Right renal pelvis (tissue), 4 donors: ENCODE measurements at regions not wholly inside any gene's neighbourhood (a gene's known extent, or its start where the extent isn't known, plus 50 kb on each side); places are given as distances from the start of the nearest gene placed in this dataset.

Source experiments
- DNase-seq, 4 donors: peaks; one replicate each; pipeline ENCODE4 v3.0.0-alpha.2; 2013; ENCODE audit warnings: low read depth in 4 of 4, low spot score in 3 of 4, missing footprints in 1 of 4

GRCh38 chr13:84563611-84564010 lies 681.3 kb upstream of the SLITRK1 start:
- no peak for DNase-seq

GRCh38 chr13:84553227-84553626 lies 671.0 kb upstream of the SLITRK1 start:
- DNase-seq = peak in 1 of 4 donors; percentile 8

- DNase-seq = peak in 1 of 4 donors; percentile 35
Measured at GRCh38 chr13:84543962-84544361, 661.7 kb upstream of the SLITRK1 start.

DNA sequence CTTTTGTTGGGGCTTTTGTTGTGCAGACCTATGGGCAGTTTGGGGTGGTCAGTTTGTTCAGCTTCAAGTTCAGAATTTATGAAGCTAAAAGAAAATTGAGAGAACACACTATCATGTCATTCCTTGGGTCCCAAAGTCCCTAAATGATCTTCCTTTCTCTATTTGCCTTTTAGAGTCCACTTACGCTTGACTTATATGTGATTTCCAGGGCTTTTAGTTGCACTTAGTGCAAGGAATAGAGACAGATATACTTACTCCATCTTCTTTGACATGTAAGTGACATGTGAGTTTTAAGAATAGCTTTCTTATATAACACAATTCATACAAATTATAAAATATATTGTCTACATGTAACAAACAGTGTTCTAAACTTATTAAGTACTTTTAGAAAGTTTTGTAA lies 660.1 kb upstream of the SLITRK1 start:
- DNase-seq = no peak

GRCh38 chr13:84536906-84537305 lies 654.6 kb upstream of the SLITRK1 start:
- DNase-seq = no peak

DNA sequence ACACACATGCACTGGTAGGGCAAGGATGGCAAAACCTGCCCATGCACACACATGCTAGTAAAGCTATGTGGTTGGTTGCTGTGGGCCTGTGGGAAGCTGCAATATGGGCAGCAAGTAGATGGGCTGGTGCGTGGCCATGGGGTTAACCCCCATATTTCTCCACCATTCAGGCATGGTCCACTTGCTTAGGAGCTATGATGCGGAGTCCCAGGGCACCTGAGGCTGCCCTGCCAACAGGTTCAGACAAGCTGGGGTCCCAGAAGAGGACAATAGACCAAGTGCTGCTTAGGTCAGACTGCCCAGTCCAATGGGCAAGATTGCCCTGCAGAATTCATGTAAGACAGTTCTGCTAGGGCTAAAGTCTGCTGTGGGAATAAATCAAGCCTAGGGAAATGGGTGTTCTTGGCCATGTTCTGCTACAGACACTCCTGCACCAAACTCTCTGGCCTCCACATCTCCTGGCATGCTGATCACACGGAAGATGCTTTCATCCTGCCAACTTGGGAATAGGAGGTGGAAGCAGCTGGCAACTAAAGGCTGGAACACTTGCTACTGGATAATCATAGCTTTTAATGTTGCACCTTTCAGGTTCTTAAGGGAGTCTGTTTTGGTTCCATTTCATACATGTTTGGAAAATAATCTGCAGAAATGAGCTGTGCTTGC lies 646.3 kb upstream of the SLITRK1 start:
- no peak for DNase-seq

DNA sequence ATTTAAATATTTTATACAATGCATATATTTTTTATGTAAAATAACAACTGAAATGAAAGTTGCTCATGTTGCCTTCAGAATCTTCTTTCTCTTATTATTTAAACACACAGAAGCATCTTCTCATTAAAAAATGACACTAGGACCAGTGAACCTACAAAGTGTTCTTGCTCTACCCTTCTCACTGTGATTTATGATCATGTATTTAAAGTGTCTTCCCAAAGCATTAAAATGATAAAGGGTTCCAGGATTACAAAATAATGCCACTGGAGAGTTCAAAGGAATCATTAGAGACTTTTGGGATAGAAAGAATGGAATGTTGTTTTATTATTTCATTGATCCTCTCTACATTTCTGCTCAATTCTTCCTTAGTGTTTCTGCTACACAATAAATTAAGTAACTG lies 643.6 kb upstream of the SLITRK1 start:
- no peak for DNase-seq

DNA sequence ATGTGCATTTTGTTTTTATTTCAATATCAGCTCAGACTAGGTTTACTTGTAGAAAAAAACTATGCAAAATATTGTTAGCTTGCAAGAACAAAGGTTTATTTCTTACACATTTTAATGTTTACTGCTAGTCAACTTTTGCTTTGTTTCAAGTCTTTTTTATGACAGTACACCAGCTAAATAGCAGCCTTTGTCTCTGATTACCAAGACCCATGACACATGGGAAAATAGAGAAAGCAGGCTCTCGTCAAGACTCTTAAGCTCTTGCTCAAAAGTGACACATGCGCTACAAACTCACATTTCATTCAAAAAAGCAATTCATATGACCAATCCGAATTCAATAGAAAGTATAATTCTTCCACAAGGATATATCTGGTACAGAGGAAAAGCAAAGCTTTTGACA lies 642.3 kb upstream of the SLITRK1 start:
- DNase-seq = no peak

DNA sequence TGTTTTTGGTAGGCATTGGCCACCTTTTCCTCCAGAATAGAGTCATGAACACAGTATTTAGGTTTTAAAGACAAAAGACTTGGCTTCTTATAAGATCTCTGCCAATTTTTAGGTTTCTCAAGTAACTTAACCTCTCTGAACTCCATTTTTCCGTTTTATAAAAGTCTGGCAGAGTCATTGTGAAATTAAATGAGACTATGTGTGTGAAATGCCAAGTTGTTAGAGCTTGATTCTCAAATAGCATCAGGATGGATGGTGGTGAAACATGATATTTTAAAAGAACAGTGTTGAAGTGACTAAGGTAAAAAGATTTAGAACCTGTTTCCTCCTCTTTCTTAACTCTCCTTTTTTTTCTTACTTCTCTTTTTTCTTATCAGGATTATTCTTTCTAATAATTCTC lies 617.7 kb upstream of the SLITRK1 start:
- no peak for DNase-seq

DNA sequence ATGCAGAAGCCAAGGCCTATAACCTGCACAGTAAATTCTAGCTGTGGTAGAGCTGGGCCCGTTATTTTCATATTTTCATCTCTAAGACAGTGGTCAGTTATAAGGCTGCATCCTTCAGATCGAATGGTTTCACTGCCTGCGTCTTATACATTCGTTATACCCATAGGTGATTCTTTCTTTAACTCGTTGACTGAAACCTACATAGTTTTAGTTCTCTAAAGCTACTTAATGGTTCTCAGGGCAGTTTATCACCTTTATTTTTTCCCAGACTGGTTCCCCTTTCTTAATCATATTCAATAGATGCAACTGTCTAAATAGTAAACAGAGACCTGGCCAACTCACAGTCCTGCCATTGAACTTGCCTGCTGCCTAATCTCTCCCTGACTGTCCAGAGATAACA lies 615.3 kb upstream of the SLITRK1 start:
- no peak for DNase-seq

DNA sequence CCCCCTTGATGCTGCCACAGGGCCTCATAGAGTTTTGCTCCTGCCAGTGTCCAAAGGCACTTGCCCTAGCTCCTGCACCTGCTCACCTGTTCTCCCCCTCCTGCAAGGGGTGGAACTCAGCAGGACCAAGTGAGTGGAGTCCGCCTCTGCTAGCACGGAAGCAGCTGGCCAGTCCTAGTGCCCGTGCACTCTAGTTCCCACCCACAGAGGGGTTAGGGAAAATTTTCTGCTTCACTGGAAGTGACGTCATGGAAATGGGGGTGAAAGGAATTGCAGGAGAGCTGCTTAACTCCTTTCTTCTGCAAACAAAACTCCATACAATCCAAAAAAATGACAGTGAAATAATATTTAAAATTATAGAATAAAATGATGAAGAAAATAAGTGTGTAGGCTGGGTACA lies 609.7 kb upstream of the SLITRK1 start:
- no peak for DNase-seq

- DNase-seq = no peak
Measured at GRCh38 chr13:84487752-84488151, 605.5 kb upstream of the SLITRK1 start.

DNA sequence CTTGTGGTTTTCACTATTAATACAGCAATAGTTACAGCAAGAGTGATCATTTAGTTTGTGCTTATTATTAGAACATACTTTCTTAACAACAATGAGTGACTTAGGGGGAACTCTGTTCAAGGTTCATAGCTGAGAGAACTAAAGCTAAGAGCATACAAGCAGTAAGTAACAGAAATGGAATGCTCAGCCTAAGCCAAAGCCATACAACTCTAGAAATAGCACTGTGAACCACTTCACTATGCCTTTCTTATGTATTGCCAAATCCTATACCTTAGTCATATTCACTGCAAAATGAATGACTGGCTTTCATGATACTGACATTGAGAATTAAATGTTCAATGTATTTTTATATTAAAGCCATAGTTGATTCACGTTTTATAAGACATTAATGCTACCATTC lies 599.7 kb upstream of the SLITRK1 start:
- no peak for DNase-seq

GRCh38 chr13:84479656-84480055 lies 597.4 kb upstream of the SLITRK1 start:
- no peak for DNase-seq

GRCh38 chr13:84470528-84470927 lies 588.3 kb upstream of the SLITRK1 start:
- DNase-seq = no peak

DNA sequence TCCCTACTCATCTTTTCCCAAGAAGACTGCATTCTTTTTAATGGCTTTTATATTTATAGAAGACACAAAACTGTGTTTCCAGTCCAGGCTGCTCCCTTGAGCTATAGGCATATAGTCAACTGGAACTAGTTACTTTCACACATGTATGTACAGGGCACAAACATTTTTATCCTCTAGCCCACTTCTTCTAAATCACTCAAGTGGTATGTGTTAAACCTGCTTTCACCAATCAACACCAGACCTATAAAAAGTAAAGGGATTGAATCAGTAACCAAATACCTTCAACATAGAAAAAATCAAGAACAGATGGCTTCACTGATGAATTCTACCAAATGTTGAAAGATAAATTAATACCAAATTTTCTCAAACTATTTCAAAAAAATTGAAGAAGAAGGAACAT lies 584.2 kb upstream of the SLITRK1 start:
- no peak for DNase-seq

- DNase-seq = no peak
Measured at GRCh38 chr13:84460989-84461388, 578.7 kb upstream of the SLITRK1 start.

DNA sequence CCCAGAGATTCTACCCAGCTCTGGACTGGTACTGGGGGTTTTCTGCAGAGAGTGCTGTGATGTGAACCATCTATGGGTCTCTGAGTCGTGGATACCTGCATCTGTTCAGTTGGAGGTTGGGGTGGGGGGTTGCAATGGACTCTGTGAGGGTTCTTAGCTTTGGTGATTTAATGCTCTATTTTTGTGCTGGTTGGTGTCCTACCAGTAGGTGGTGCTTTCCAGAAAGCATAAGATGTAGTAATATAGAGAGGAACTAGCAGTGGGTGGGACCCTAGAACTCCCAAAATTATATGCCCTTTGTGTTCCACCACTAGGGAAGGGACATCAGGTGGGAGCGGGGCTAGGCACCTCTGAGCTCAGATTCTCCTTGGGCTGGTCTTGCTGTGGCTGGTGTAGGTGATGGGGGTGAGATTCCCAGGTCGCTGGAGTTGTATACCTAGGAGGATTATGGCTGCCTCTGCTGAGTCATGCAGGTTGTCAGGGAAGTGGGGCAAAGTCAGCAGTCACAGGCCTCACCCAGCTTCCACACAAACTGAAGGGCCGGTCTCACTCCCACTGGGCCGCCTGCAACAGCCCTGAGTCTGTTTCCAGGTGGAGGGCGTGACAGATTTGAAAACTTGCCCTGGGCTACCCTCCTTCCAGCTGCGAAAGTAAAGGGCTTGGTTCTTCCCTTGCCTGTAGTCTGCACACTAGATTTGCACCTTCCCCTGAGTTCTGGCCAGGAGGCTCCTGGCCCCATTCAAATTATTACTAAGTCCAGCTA lies 573.0 kb upstream of the SLITRK1 start:
- no peak for DNase-seq

DNA sequence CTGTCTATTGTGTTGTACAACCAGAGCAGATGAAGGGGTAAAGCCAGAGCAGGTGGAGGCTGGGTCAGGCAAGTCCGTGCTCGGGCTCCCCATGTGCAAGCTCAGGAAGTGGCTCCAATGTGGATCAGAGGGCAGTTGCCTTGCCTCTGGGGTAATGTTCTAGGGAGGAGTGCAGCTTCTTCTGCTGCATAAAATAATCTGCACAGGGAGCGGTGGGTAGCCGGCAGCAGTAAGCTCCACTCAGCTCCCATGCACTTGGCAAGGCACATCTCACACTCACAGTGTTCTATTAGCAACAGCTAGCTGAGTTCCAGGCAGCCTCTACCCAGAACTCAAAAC lies 565.3 kb upstream of the SLITRK1 start:
- no peak for DNase-seq

- DNase-seq = no peak
Measured at GRCh38 chr13:84446972-84447639, 564.8 kb upstream of the SLITRK1 start.

GRCh38 chr13:84445776-84446175 lies 563.5 kb upstream of the SLITRK1 start:
- no peak for DNase-seq

DNA sequence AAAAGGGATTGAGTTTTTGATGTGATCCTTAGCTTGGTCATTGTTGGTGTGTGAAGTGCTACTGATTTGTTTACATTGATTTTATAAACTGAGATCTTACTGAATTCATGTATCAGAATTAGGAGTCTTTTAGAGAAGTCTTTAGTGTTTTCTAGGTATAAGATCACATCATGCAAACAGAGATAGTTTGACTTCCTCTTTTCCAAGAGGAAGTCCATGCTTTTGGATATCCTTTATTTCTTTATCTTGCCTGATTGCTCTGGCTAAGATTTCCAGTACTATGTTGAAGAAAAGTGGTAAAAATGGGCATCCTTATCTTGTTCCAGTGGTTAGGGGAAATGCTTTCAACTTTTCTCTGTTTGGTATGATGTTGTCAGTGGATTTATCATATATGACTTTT lies 561.2 kb upstream of the SLITRK1 start:
- DNase-seq = no peak
